ENCODE measurements at regions not wholly inside any gene's neighbourhood (a gene's known extent, or its start where the extent isn't known, plus 50 kb on each side); places are given as distances from the start of the nearest gene placed in this dataset.

GRCh38 chr20:24242763-24243162 is 226.7 kb upstream of the SYNDIG1 start:
- Histone ChIP-seq H3K36me3 (ENCODE audit: insufficient read depth in 1 of 2, low read depth in 1 of 2) (no peaks in the 10 kb centered on the region), H3K27ac (no peak overlapping the region), H3K27me3 (ENCODE audit: insufficient read depth in 3 of 3, low read length in 2 of 3) (peaks cover 0 to 3% (median 0%) of the 10 kb centered on the region in 3 donors), H3K9me3 (no peaks in the 10 kb centered on the region), H3K4me3 (no peak overlapping the region), H3K4me1 (no peaks in the 10 kb centered on the region)
- intact Hi-C loops (cut with DNase I), result no loop called here
- 80 to 83% (median 80%) methylated on average over 4 of the region's 4 CpGs for WGBS, 3 donors
- DNase-seq, result no peak
- no peak for TF ChIP-seq CTCF (IDR thresholded peaks at IDR 0.05)
- ATAC-seq, result no peak

- no peak for ATAC-seq
- no peak overlapping the region for H3K4me3 ChIP-seq
- H3K27ac ChIP-seq, result no peak overlapping the region
- no peaks in the 10 kb centered on the region for H3K36me3 ChIP-seq (ENCODE audit: insufficient read depth in 1 of 2, low read depth in 1 of 2)
- TF ChIP-seq CTCF (IDR thresholded peaks at IDR 0.05), result no peak
- no peaks in the 10 kb centered on the region for H3K9me3 ChIP-seq
- intact Hi-C loops (cut with DNase I), result no loop called here
- H3K27me3 ChIP-seq (ENCODE audit: insufficient read depth in 3 of 3, low read length in 2 of 3), result peaks cover 0 to 3% (median 0%) of the 10 kb centered on the region in 3 donors
- WGBS, 3 donors, result 87 to 94% (median 91%) methylated on average over 7 of the region's 7 CpGs
- no peaks in the 10 kb centered on the region for H3K4me1 ChIP-seq
- DNase-seq, result no peak
Measured at GRCh38 chr20:24241466-24241865, 228.0 kb upstream of the SYNDIG1 start.

- no peaks in the 10 kb centered on the region for H3K4me1 ChIP-seq
- TF ChIP-seq CTCF (IDR thresholded peaks at IDR 0.05), result no peak
- ATAC-seq (no peak), DNase-seq (no peak)
- WGBS, 3 donors, result 83 to 96% (median 84%) methylated on average over 3 of the region's 3 CpGs
- H3K27me3 ChIP-seq (ENCODE audit: insufficient read depth in 3 of 3, low read length in 2 of 3), result peaks cover 0 to 3% (median 0%) of the 10 kb centered on the region in 3 donors
- no peaks in the 10 kb centered on the region for H3K36me3 ChIP-seq (ENCODE audit: insufficient read depth in 1 of 2, low read depth in 1 of 2)
- no peak overlapping the region for H3K4me3 ChIP-seq
- H3K9me3 ChIP-seq, result no peaks in the 10 kb centered on the region
- no peak overlapping the region for H3K27ac ChIP-seq
- intact Hi-C loops (cut with DNase I), result loop anchor here in 1 of 2 donors (10.0 kb wide), 1 partner anchor 58 kb away; no protein-coding TSS in a partner anchor
Measured at GRCh38 chr20:24236963-24237362, 232.5 kb upstream of the SYNDIG1 start.

DNA sequence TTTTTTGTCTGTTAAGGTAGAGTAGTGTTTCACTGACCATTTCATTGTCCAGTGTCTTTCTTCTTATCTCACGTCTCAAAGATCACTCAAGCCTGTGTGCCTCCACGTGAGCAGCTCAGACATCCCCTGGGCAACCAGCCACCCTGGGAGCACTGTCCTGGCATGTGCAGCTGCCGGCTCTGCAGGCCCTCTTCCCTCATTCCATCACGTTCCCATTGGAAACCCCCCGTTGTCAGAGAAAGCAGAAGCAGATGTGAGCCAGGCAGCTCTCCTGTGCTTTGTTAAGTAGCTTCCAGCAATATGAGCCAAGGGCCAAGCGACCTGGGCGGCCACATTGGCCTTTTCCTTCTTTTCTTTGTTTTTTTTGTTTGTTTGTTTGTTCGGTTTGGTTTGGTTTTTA is 233.2 kb upstream of the SYNDIG1 start:
- 15 to 22% (median 17%) methylated on average over 8 of the region's 8 CpGs for WGBS, 3 donors
- H3K27me3 ChIP-seq (ENCODE audit: insufficient read depth in 3 of 3, low read length in 2 of 3), result peaks cover 0 to 3% (median 0%) of the 10 kb centered on the region in 3 donors
- no peak for TF ChIP-seq CTCF (IDR thresholded peaks at IDR 0.05)
- ATAC-seq (no peak), DNase-seq (no peak)
- no peak overlapping the region for H3K27ac ChIP-seq
- H3K36me3 ChIP-seq (ENCODE audit: insufficient read depth in 1 of 2, low read depth in 1 of 2), result no peaks in the 10 kb centered on the region
- H3K9me3 ChIP-seq, result no peaks in the 10 kb centered on the region
- no peaks in the 10 kb centered on the region for H3K4me1 ChIP-seq
- intact Hi-C loops (cut with DNase I), result loop anchor here in 1 of 2 donors (10.0 kb wide), 1 partner anchor 59 kb away; no protein-coding TSS in a partner anchor
- no peak overlapping the region for H3K4me3 ChIP-seq
